GM12891 (cell line): ENCODE measurements at regions not wholly inside any gene's neighbourhood (a gene's known extent, or its start where the extent isn't known, plus 50 kb on each side); places are given as distances from the start of the nearest gene placed in this dataset.

Source experiments
- DNase-seq: peaks from one replicate; pipeline ENCODE4 v3.0.0; 2011; ENCODE audit warnings: low spot score; ENCODE audit not compliant: insufficient read length
- FAIRE-seq: peaks from 2 replicates; lab custom pipeline; 2011; peaks lifted over from hg19 to GRCh38; lab: Jason Lieb, UNC
- PAX5 ChIP-seq: IDR thresholded peaks from 2 replicates; pipeline ENCODE4 v1.6.1; 2011; ENCODE audit warnings: low read length, moderate library complexity, mild to moderate bottlenecking; ENCODE audit not compliant: insufficient read depth, severe bottlenecking
- POLR2A ChIP-seq: IDR thresholded peaks from 2 replicates; pipeline ENCODE4 v1.6.1; 2011; ENCODE audit warnings: low read depth, low read length, control low read depth
- POLR2AphosphoS5 ChIP-seq: IDR thresholded peaks from 2 replicates; pipeline ENCODE4 v1.6.1; 2011; ENCODE audit warnings: low read depth, low read length, control low read depth
- POU2F2 ChIP-seq: IDR thresholded peaks from 2 replicates; pipeline ENCODE4 v1.6.1; 2011; ENCODE audit warnings: low read depth, mild to moderate bottlenecking, control low read depth, low read length, moderate library complexity
- SPI1 ChIP-seq: IDR thresholded peaks from 2 replicates; pipeline ENCODE4 v1.6.1; 2011; ENCODE audit warnings: low read depth, low read length, control low read depth
- TAF1 ChIP-seq: IDR thresholded peaks from 2 replicates; pipeline ENCODE4 v1.6.1; 2011; ENCODE audit warnings: low read depth, low read length, control low read depth

GRCh38 chr5:123721675-123722276 is 209.8 kb downstream of the CSNK1G3 start:
- no peak for DNase-seq
- no peak for FAIRE-seq
- TF ChIP-seq PAX5, result no peak
- TF ChIP-seq POLR2A, result no peak
- TF ChIP-seq TAF1, result no peak
- no peak for TF ChIP-seq SPI1
- no peak for TF ChIP-seq POLR2AphosphoS5
- TF ChIP-seq POU2F2, result no peak

GRCh38 chr5:123720955-123721354 is 209.0 kb downstream of the CSNK1G3 start:
- TF ChIP-seq PAX5, result no peak
- no peak for TF ChIP-seq POLR2A
- TF ChIP-seq SPI1, result no peak
- TF ChIP-seq POU2F2, result no peak
- no peak for TF ChIP-seq TAF1
- TF ChIP-seq POLR2AphosphoS5, result no peak
- FAIRE-seq (no peak), DNase-seq (no peak)

- TF ChIP-seq POLR2A, result no peak
- no peak for TF ChIP-seq POU2F2
- TF ChIP-seq POLR2AphosphoS5, result no peak
- no peak for TF ChIP-seq TAF1
- TF ChIP-seq PAX5, result no peak
- TF ChIP-seq SPI1, result no peak
These were observed 208.4 kb downstream of the CSNK1G3 start for GRCh38 chr5:123720339-123720738.

GRCh38 chr5:123719004-123719403 is 207.0 kb downstream of the CSNK1G3 start:
- no peak for DNase-seq
- FAIRE-seq, result no peak
- no peak for TF ChIP-seq TAF1
- no peak for TF ChIP-seq POU2F2
- no peak for TF ChIP-seq PAX5
- TF ChIP-seq POLR2AphosphoS5, result no peak
- TF ChIP-seq SPI1, result no peak
- no peak for TF ChIP-seq POLR2A

More at GRCh38 chr5:123720339-123720738, 208.4 kb downstream of the CSNK1G3 start:
- FAIRE-seq, result no peak
- DNase-seq, result no peak

- TF ChIP-seq TAF1 (no peak), POLR2AphosphoS5 (no peak), POLR2A (no peak), PAX5 (no peak)
- no peak for DNase-seq
- FAIRE-seq, result no peak
These were observed 206.3 kb downstream of the CSNK1G3 start for GRCh38 chr5:123718238-123718637.

- DNase-seq, result no peak
- no peak for FAIRE-seq
- TF ChIP-seq POU2F2 (no peak), POLR2A (no peak), SPI1 (no peak), PAX5 (no peak), POLR2AphosphoS5 (no peak), TAF1 (no peak)
These were observed 205.2 kb downstream of the CSNK1G3 start for GRCh38 chr5:123717139-123717538.

GRCh38 chr5:123710031-123710430 is 198.1 kb downstream of the CSNK1G3 start:
- DNase-seq, result no peak
- no peak for FAIRE-seq
- no peak for TF ChIP-seq POLR2A
- no peak for TF ChIP-seq TAF1
- no peak for TF ChIP-seq PAX5
- TF ChIP-seq POLR2AphosphoS5, result no peak
- no peak for TF ChIP-seq SPI1
- TF ChIP-seq POU2F2, result no peak

- no peak for TF ChIP-seq POLR2A
- no peak for TF ChIP-seq POLR2AphosphoS5
- no peak for TF ChIP-seq PAX5
- no peak for TF ChIP-seq TAF1
- TF ChIP-seq SPI1, result no peak
- TF ChIP-seq POU2F2, result no peak
- FAIRE-seq, result no peak
These were observed 197.4 kb downstream of the CSNK1G3 start for GRCh38 chr5:123709422-123709821.

GRCh38 chr5:123708074-123708806 is 196.3 kb downstream of the CSNK1G3 start:
- TF ChIP-seq POLR2AphosphoS5 (no peak), POLR2A (no peak), TAF1 (no peak), SPI1 (no peak), PAX5 (no peak), POU2F2 (no peak)
- DNase-seq (no peak), FAIRE-seq (no peak)

More at GRCh38 chr5:123709422-123709821, 197.4 kb downstream of the CSNK1G3 start:
- no peak for DNase-seq
